Keratinocyte (primary cell): ENCODE measurements at regions not wholly inside any gene's neighbourhood (a gene's known extent, or its start where the extent isn't known, plus 50 kb on each side); places are given as distances from the start of the nearest gene placed in this dataset.

ENCODE experiments used
- CTCF ChIP-seq, 3 experiments: IDR thresholded peaks in 1 of 3; conservative IDR thresholded peaks in 1 of 3; optimal IDR thresholded peaks in 1 of 3; 2 replicates in 2 of 3; 3 replicates in 1 of 3; pipeline versions ENCODE3 to v1.5.1; 2011; ENCODE audit warnings: low read length in 3 of 3, mild to moderate bottlenecking in 3 of 3, moderate library complexity in 2 of 3, control low read depth in 1 of 3, inconsistent platforms in 1 of 3; ENCODE audit not compliant: insufficient read depth in 2 of 3; ENCODE audit errors: extremely low read depth in 1 of 3
- EZH2 ChIP-seq: IDR thresholded peaks from one replicate; pipeline ENCODE4 v1.6.1; 2012; ENCODE audit warnings: inconsistent platforms, mild to moderate bottlenecking, low read length, moderate library complexity

GRCh38 chr5:88428633-88429032, 160.0 kb upstream of the TMEM161B start:
- TF ChIP-seq CTCF (optimal IDR thresholded peaks at IDR 0.05 in 1 of 3, IDR thresholded peaks at IDR 0.05 in 1 of 3, conservative IDR thresholded peaks at IDR 0.05 in 1 of 3; ENCODE audit: extremely low read depth in 1 of 3, insufficient read depth in 2 of 3, low read length in 3 of 3) (no peak), EZH2 (no peak)
